ENCODE measurements at regions not wholly inside any gene's neighbourhood (a gene's known extent, or its start where the extent isn't known, plus 50 kb on each side); places are given as distances from the start of the nearest gene placed in this dataset.

- no peak for TF ChIP-seq CTCF (IDR thresholded peaks at IDR 0.05; ENCODE audit: poor library complexity)
- no peak for TF ChIP-seq EZH2 (IDR thresholded peaks at IDR 0.05; ENCODE audit: borderline replicate concordance)
- TF ChIP-seq EZH2phosphoT487 (IDR thresholded peaks at IDR 0.05; ENCODE audit: low read depth, severe bottlenecking, unreplicated experiment): no peak
These were observed 446.8 kb downstream of the COL11A1 start for GRCh38 chr1:102661481-102661880.
